ENCODE measurements at regions not wholly inside any gene's neighbourhood (a gene's known extent, or its start where the extent isn't known, plus 50 kb on each side); places are given as distances from the start of the nearest gene placed in this dataset.

GRCh38 chr6:27847706-27848105, 64.5 kb downstream of the OR2B2 start:
- Histone ChIP-seq H3K4me1 (ENCODE audit: insufficient read depth, low read length) (peaks cover 16% of the 10 kb centered on the region), H3K36me3 (ENCODE audit: low read depth, low read length) (no peaks in the 10 kb centered on the region), H3K9me3 (ENCODE audit: low read length) (no peaks in the 10 kb centered on the region), H3K27ac (ENCODE audit: low read length) (peak overlapping the region; percentile 74), H3K9ac (ENCODE audit: low read length) (no peak overlapping the region), H4K20me1 (ENCODE audit: low read length) (no peaks in the 10 kb centered on the region), H3K4me2 (ENCODE audit: low read length) (0 out of 2 replicates have a peak overlapping the region, but pooled peaks have one; percentile 5), H3F3A (ENCODE audit: low read length, unreplicated experiment) (no peaks in the 10 kb centered on the region), H3K4me3 (ENCODE audit: low read length) (no peak overlapping the region), H2AFZ (ENCODE audit: low read length) (no peak overlapping the region), H3K79me2 (ENCODE audit: low read length) (no peaks in the 10 kb centered on the region), H3K9me2 (replicated peaks; ENCODE audit: low read length) (no peaks in the 10 kb centered on the region), H3K27me3 (ENCODE audit: low read length) (no peaks in the 10 kb centered on the region)
- ChIA-PET CTCF (no interaction called here), POLR2A (ENCODE audit: unreplicated experiment) (interaction anchor here (0.6 kb wide), 1 partner anchor 10 kb away, joined by 3 read pairs; a partner anchor contains a TSS)
- no peak for TF ChIP-seq EZH2 (IDR thresholded peaks at IDR 0.05; ENCODE audit: low read length, unreplicated experiment)
- no peak for TF ChIP-seq EZH2phosphoT487 (IDR thresholded peaks at IDR 0.05; ENCODE audit: borderline replicate concordance, low read length)
- no peak for TF ChIP-seq CTCF (conservative IDR thresholded peaks at IDR 0.05; ENCODE audit: low read depth, low read length)
- intact Hi-C loops (cut with micrococcal nuclease) = loop anchor here (2.0 kb wide), 1 partner anchor 17 kb away; a partner anchor contains a TSS
- BruUV-seq (replicated peaks) = no TSS peak
- DNase-seq (peak; percentile 45), ATAC-seq (peak; percentile 78)

- BruUV-seq (replicated peaks) = no TSS peak
Measured at GRCh38 chr6:27840572-27840971, 71.6 kb downstream of the OR2B2 start.

More at GRCh38 chr6:27840572-27840971, 71.6 kb downstream of the OR2B2 start:
- peaks cover 4% of the 10 kb centered on the region for H3F3A ChIP-seq (ENCODE audit: low read length, unreplicated experiment)
- no peak overlapping the region for H2AFZ ChIP-seq (ENCODE audit: low read length)
- POLR2A ChIA-PET (ENCODE audit: unreplicated experiment) = no interaction called here
- H3K4me3 ChIP-seq (ENCODE audit: low read length) = peak overlapping the region; percentile 85; the same call in 1 of the 2 replicates
- H3K4me2 ChIP-seq (ENCODE audit: low read length) = peak overlapping the region; percentile 91
- H3K36me3 ChIP-seq (ENCODE audit: low read depth, low read length) = no peaks in the 10 kb centered on the region
- no peak for TF ChIP-seq EZH2phosphoT487 (IDR thresholded peaks at IDR 0.05; ENCODE audit: borderline replicate concordance, low read length)
- no peak for TF ChIP-seq EZH2 (IDR thresholded peaks at IDR 0.05; ENCODE audit: low read length, unreplicated experiment)
- no peak for TF ChIP-seq CTCF (conservative IDR thresholded peaks at IDR 0.05; ENCODE audit: low read depth, low read length)
- H3K79me2 ChIP-seq (ENCODE audit: low read length) = peaks cover 30% of the 10 kb centered on the region
- H3K27ac ChIP-seq (ENCODE audit: low read length) = peak overlapping the region; percentile 79
- H3K27me3 ChIP-seq (ENCODE audit: low read length) = no peaks in the 10 kb centered on the region
- peaks cover 17% of the 10 kb centered on the region for H3K4me1 ChIP-seq (ENCODE audit: insufficient read depth, low read length)
- H3K9ac ChIP-seq (ENCODE audit: low read length) = no peak overlapping the region
- ATAC-seq = no peak
- H4K20me1 ChIP-seq (ENCODE audit: low read length) = no peaks in the 10 kb centered on the region
- CTCF ChIA-PET = no interaction called here
- H3K9me2 ChIP-seq (replicated peaks; ENCODE audit: low read length) = no peaks in the 10 kb centered on the region
- no peak for DNase-seq
- H3K9me3 ChIP-seq (ENCODE audit: low read length) = no peaks in the 10 kb centered on the region
- intact Hi-C loops (cut with micrococcal nuclease) = no loop called here

Measured in PC-3 (cell line).